ENCODE measurements at regions not wholly inside any gene's neighbourhood (a gene's known extent, or its start where the extent isn't known, plus 50 kb on each side); places are given as distances from the start of the nearest gene placed in this dataset.

DNA sequence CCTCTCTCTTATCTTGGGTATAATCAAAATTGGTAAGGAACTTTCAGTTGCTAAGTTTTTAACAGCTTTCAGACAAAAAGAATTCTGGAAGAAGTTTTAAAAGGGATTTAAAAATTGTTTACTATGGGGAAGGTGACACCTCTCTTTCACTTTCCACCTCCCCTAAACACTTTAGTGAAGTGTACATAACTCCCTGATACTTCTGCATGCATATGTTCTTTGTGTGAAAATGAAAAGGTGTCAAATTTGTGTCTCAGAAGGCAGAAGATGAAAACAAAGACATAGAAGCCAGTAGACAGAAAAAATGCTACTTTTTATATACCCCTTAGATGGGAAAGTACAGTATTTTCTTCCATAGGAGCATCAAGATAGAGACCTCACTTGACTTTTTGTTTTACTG, 117.8 kb downstream of the TMEM26 start:
- Histone ChIP-seq H3K27me3 (ENCODE audit: control insufficient read depth in 4 of 4, insufficient read depth in 4 of 4, low read length in 3 of 4) (no peaks in the 10 kb centered on the region), H3K27ac (ENCODE audit: low read depth in 1 of 2, low read length in 2 of 2) (no peak overlapping the region), H3K9ac (ENCODE audit: low read depth in 1 of 2, low read length in 2 of 2) (no peak overlapping the region), H3K9me3 (ENCODE audit: control insufficient read depth in 4 of 4, low read length in 3 of 4) (no peaks in the 10 kb centered on the region), H3K36me3 (ENCODE audit: control insufficient read depth in 4 of 4, insufficient read depth in 3 of 4, low read depth in 1 of 4, low read length in 3 of 4) (no peaks in the 10 kb centered on the region), H3K4me3 (ENCODE audit: low read depth in 1 of 3, low read length in 3 of 3) (no peak overlapping the region), H3K4me1 (ENCODE audit: control insufficient read depth in 4 of 4, insufficient read depth in 4 of 4, low read length in 3 of 4) (no peaks in the 10 kb centered on the region)
- TF ChIP-seq CTCF (IDR thresholded peaks at IDR 0.05; ENCODE audit: low read depth, low read length, missing input control) (no peak), ATF3 (IDR thresholded peaks at IDR 0.05) (no peak), YY1 (IDR thresholded peaks at IDR 0.05) (no peak), EGR1 (IDR thresholded peaks at IDR 0.05; ENCODE audit: low read depth in 2 of 2) (no peak), HNF4G (IDR thresholded peaks at IDR 0.05) (no peak)
- DNase-seq (ENCODE audit: low spot score), result no peak

- no peak overlapping the region for H3K4me3 ChIP-seq (ENCODE audit: low read depth in 1 of 3, low read length in 3 of 3)
- WGBS, result 68% methylated on average over 4 of the region's 4 CpGs
- H3K27me3 ChIP-seq (ENCODE audit: control insufficient read depth in 4 of 4, insufficient read depth in 4 of 4, low read length in 3 of 4), result no peaks in the 10 kb centered on the region
- TF ChIP-seq YY1 (IDR thresholded peaks at IDR 0.05), result no peak
- TF ChIP-seq ATF3 (IDR thresholded peaks at IDR 0.05), result no peak
- no peak for TF ChIP-seq RAD21 (IDR thresholded peaks at IDR 0.05)
- no peak for TF ChIP-seq JUND (IDR thresholded peaks at IDR 0.05)
- TF ChIP-seq GABPA (IDR thresholded peaks at IDR 0.05 in 1 of 2, conservative IDR thresholded peaks at IDR 0.05 in 1 of 2), result no peak
- TF ChIP-seq ZBTB33 (IDR thresholded peaks at IDR 0.05), result no peak
- TF ChIP-seq FOXA1 (IDR thresholded peaks at IDR 0.05), result no peak
- no peak for TF ChIP-seq HNF4G (IDR thresholded peaks at IDR 0.05)
- no peak for TF ChIP-seq CTCF (IDR thresholded peaks at IDR 0.05; ENCODE audit: low read depth, low read length, missing input control)
- TF ChIP-seq TAF1 (conservative IDR thresholded peaks at IDR 0.05), result no peak
- TF ChIP-seq EGR1 (IDR thresholded peaks at IDR 0.05; ENCODE audit: low read depth in 2 of 2), result no peak
- TF ChIP-seq REST (IDR thresholded peaks at IDR 0.05), result no peak
- no peak for TF ChIP-seq RXRA (IDR thresholded peaks at IDR 0.05)
- TF ChIP-seq FOXA2 (IDR thresholded peaks at IDR 0.05), result no peak
- no peak for TF ChIP-seq MAX (IDR thresholded peaks at IDR 0.05)
- no peak for TF ChIP-seq SP1 (IDR thresholded peaks at IDR 0.05)
- no peak for TF ChIP-seq NR2F2 (IDR thresholded peaks at IDR 0.05)
- no peak for TF ChIP-seq HNF4A (conservative IDR thresholded peaks at IDR 0.05)
- H3K4me1 ChIP-seq (ENCODE audit: control insufficient read depth in 4 of 4, insufficient read depth in 4 of 4, low read length in 3 of 4), result no peaks in the 10 kb centered on the region
- no peak overlapping the region for H3K27ac ChIP-seq (ENCODE audit: low read depth in 1 of 2, low read length in 2 of 2)
- no peaks in the 10 kb centered on the region for H3K36me3 ChIP-seq (ENCODE audit: control insufficient read depth in 4 of 4, insufficient read depth in 3 of 4, low read depth in 1 of 4, low read length in 3 of 4)
- H3K9ac ChIP-seq (ENCODE audit: low read depth in 1 of 2, low read length in 2 of 2), result no peak overlapping the region
- no peak for DNase-seq (ENCODE audit: low spot score)
- no peaks in the 10 kb centered on the region for H3K9me3 ChIP-seq (ENCODE audit: control insufficient read depth in 4 of 4, low read length in 3 of 4)
These were observed 120.6 kb downstream of the TMEM26 start for GRCh38 chr10:61332581-61332980.

All from liver (tissue), 8 donors.